IMR-90 (cell line): ENCODE measurements at regions not wholly inside any gene's neighbourhood (a gene's known extent, or its start where the extent isn't known, plus 50 kb on each side); places are given as distances from the start of the nearest gene placed in this dataset.
"Not testable (repeated sequence)": the region's sequence is repeated elsewhere in the genome, so short reads cannot be mapped to it uniquely, and the experiment has no call there.

Source experiments
- ATAC-seq: fragments of 200-7000 bp; cut with Tn5 transposase; 2 replicates; pipeline ENCODE4 v1.9.1; 2020; ENCODE audit warnings: low read depth, mild to moderate bottlenecking, moderate library complexity
- BruUV-seq: library from RNA; stranded (reverse); fragments of 400-500 nt; replicated peaks from 2 replicates; lab custom pipeline; 2021; lab: Mats Ljungman, UMichigan
- CTCF ChIA-PET: fragments of 300-600 bp; formaldehyde crosslinking; extraction: SDS; loops from one replicate; lab custom pipeline; 2021; ENCODE audit warnings: antibody characterized with exemption; lab: Yijun Ruan, JAX
- POLR2A ChIA-PET: fragments of 300-600 bp; sonication (Branson Sonifier 250); formaldehyde crosslinking; loops from one replicate; lab custom pipeline; 2022; ENCODE audit warnings: antibody characterized with exemption; ENCODE audit not compliant: unreplicated experiment; lab: Charles Lee
- DNase-seq: peaks from one replicate; pipeline ENCODE4 v3.0.0; 2013
- H2AFZ ChIP-seq: replicated peaks from 2 replicates; pipeline ENCODE3; 2013; ENCODE audit warnings: low read length, mild to moderate bottlenecking; ENCODE audit not compliant: poor library complexity
- H2AK5ac ChIP-seq: 2 replicates; pipeline ENCODE4 v1.6.1; 2013; ENCODE audit warnings: low read depth, low read length, inconsistent platforms
- H2AK9ac ChIP-seq: replicated peaks from 2 replicates; pipeline ENCODE3; 2013; ENCODE audit warnings: mild to moderate bottlenecking, low read depth, low read length, moderate library complexity; ENCODE audit not compliant: poor library complexity
- H2BK120ac ChIP-seq: 2 replicates; pipeline ENCODE4 v1.6.1; 2013; ENCODE audit warnings: low read depth, low read length, inconsistent platforms
- H2BK15ac ChIP-seq: 3 replicates; pipeline ENCODE4 v1.6.1; 2013; ENCODE audit warnings: low read depth, low read length, inconsistent platforms
- H2BK20ac ChIP-seq: 2 replicates; pipeline ENCODE4 v1.6.1; 2013; ENCODE audit warnings: low read depth, mild to moderate bottlenecking, inconsistent platforms, low read length, moderate library complexity
- H2BK5ac ChIP-seq: 2 replicates; pipeline ENCODE4 v1.6.1; 2013; ENCODE audit warnings: mild to moderate bottlenecking, low read depth, low read length, inconsistent platforms; ENCODE audit not compliant: poor library complexity, severe bottlenecking
- H3K14ac ChIP-seq: replicated peaks from 2 replicates; pipeline ENCODE4 v1.6.1; 2013; ENCODE audit warnings: low read depth, low read length, inconsistent platforms
- H3K18ac ChIP-seq: 2 replicates; pipeline ENCODE4 v1.6.1; 2013; ENCODE audit warnings: low read depth, low read length, control low read depth
- H3K23ac ChIP-seq: 2 replicates; pipeline ENCODE4 v1.6.1; 2013; ENCODE audit warnings: low read depth, low read length, inconsistent platforms
- H3K27ac ChIP-seq: 2 replicates; pipeline ENCODE4 v1.5.1; 2013; ENCODE audit warnings: mild to moderate bottlenecking, control low read depth, low read length; ENCODE audit not compliant: insufficient read depth
- H3K27me3 ChIP-seq: 2 replicates; pipeline ENCODE4 v1.6.1; 2013; ENCODE audit warnings: low read length; ENCODE audit not compliant: control insufficient read depth, insufficient read depth
- H3K36me3 ChIP-seq: 2 replicates; pipeline ENCODE4 v1.6.1; 2013; ENCODE audit warnings: low read length, mixed read lengths; ENCODE audit not compliant: control insufficient read depth, insufficient read depth
- H3K4ac ChIP-seq: 2 replicates; pipeline ENCODE4 v1.6.1; 2013; ENCODE audit warnings: low read depth, low read length, inconsistent platforms
- H3K4me1 ChIP-seq: 2 replicates; pipeline ENCODE4 v1.6.1; 2013; ENCODE audit warnings: low read length, mixed read lengths; ENCODE audit not compliant: control insufficient read depth, insufficient read depth
- H3K4me2 ChIP-seq: 2 replicates; pipeline ENCODE4 v1.6.1; 2013; ENCODE audit warnings: low read depth, mild to moderate bottlenecking, control low read depth, low read length, moderate library complexity
- H3K4me3 ChIP-seq: 2 replicates; pipeline ENCODE4 v1.5.1; 2013; ENCODE audit warnings: low read depth, mild to moderate bottlenecking, control low read depth, low read length, moderate library complexity; ENCODE audit not compliant: insufficient read depth
- H3K56ac ChIP-seq: 2 replicates; pipeline ENCODE4 v1.6.1; 2013; ENCODE audit warnings: low read length, inconsistent platforms; ENCODE audit not compliant: insufficient read depth; ENCODE audit errors: extremely low read depth
- H3K79me1 ChIP-seq, 2 experiments: 2 replicates each; pipeline ENCODE4 v1.6.1; 2013; ENCODE audit warnings: low read length in 2 of 2, inconsistent platforms in 1 of 2, low read depth in 1 of 2
- H3K9ac ChIP-seq: 2 replicates; pipeline ENCODE4 v1.6.1; 2013; ENCODE audit warnings: low read depth, low read length, control low read depth
- H3K9me1 ChIP-seq: 2 replicates; pipeline ENCODE4 v1.6.1; 2013; ENCODE audit warnings: low read length, inconsistent platforms; ENCODE audit not compliant: insufficient read depth
- H3K9me3 ChIP-seq: 2 replicates; pipeline ENCODE4 v1.6.1; 2013; ENCODE audit warnings: low read length; ENCODE audit not compliant: control insufficient read depth, insufficient read depth
- H4K20me1 ChIP-seq: 2 replicates; pipeline ENCODE4 v1.6.1; 2013; ENCODE audit warnings: low read length, inconsistent platforms; ENCODE audit not compliant: insufficient read depth
- H4K5ac ChIP-seq: 2 replicates; pipeline ENCODE4 v1.6.1; 2013; ENCODE audit warnings: mild to moderate bottlenecking, low read depth, low read length, control low read depth
- H4K8ac ChIP-seq, 2 experiments: 2 replicates each; pipeline ENCODE4 v1.6.1; 2013; ENCODE audit warnings: low read depth in 2 of 2, low read length in 2 of 2, control low read depth in 1 of 2, inconsistent platforms in 1 of 2
- H4K91ac ChIP-seq: 2 replicates; pipeline ENCODE4 v1.6.1; 2013; ENCODE audit warnings: low read depth, low read length, inconsistent platforms; ENCODE audit not compliant: insufficient read depth
- WGBS, 2 experiments: methylation state at CpG; one replicate each; pipeline versions ENCODE4 v1.1.5 to v1.1.7; 2013; ENCODE audit warnings: missing lambda C conversion rate in 2 of 2; ENCODE audit not compliant: insufficient read length in 1 of 2; ENCODE audit errors: extremely low coverage in 2 of 2; 5-methylcytosine and 5-hydroxymethylcytosine counted together
- dilution Hi-C: fragments of 300-500 bp; cut with HindIII; formaldehyde crosslinking; loops from one replicate; pipeline ENCODE4 v1.14.3; 2018; ENCODE audit warnings: low sequenced_read_pairs; ENCODE audit not compliant: unreplicated experiment
- in situ Hi-C: fragments of 300-500 bp; cut with MboI; formaldehyde crosslinking; loops from 3 replicates; pipeline ENCODE4 v1.14.3; 2019; ENCODE audit warnings: low sequenced_read_pairs, inconsistent platforms, mixed read lengths
- intact Hi-C: fragments of 100-400 bp; cut with micrococcal nuclease; formaldehyde crosslinking; loops from 2 replicates; pipeline ENCODE4 v1.10.0; 2022

DNA sequence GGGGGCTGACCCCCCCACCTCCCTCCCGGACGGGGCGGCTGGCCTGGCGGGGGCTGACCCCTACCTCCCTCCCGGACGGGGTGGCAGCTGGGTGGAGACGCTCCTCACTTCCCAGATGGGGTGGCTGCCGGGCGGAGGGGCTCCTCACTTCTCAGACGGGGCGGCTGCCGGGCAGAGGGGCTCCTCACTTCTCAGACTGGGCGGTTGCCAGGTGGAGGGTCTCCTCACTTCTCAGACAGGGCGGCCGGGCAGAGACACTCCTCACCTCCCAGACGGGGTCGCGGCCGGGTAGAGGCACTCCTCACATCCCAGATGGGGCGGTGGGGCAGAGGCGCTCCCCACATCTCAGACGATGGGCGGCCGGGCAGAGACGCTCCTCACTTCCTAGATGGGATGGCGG is 435.1 kb downstream of the RPS24 start:
- H3K9ac ChIP-seq, H3K23ac ChIP-seq, H4K91ac ChIP-seq, POLR2A ChIA-PET, dilution Hi-C loops, H2AFZ ChIP-seq, H3K56ac ChIP-seq, H2BK120ac ChIP-seq, H3K79me1 ChIP-seq, H3K9me1 ChIP-seq, H2AK9ac ChIP-seq, H3K4me2 ChIP-seq, H3K36me3 ChIP-seq, H4K5ac ChIP-seq, H2AK5ac ChIP-seq, H3K4me1 ChIP-seq, H3K27ac ChIP-seq, H3K18ac ChIP-seq, in situ Hi-C loops, BruUV-seq, H3K9me3 ChIP-seq, H2BK5ac ChIP-seq, H3K4ac ChIP-seq, H2BK15ac ChIP-seq, intact Hi-C loops, H3K27me3 ChIP-seq, DNase-seq, H3K14ac ChIP-seq, H4K20me1 ChIP-seq, H3K4me3 ChIP-seq, CTCF ChIA-PET, H2BK20ac ChIP-seq, H4K8ac ChIP-seq, ATAC-seq: not testable (repeated sequence)
- no CpG with 5 or more reads among the region's 26 CpGs for WGBS, 2 experiments
